ENCODE measurements at regions not wholly inside any gene's neighbourhood (a gene's known extent, or its start where the extent isn't known, plus 50 kb on each side); places are given as distances from the start of the nearest gene placed in this dataset.

DNA sequence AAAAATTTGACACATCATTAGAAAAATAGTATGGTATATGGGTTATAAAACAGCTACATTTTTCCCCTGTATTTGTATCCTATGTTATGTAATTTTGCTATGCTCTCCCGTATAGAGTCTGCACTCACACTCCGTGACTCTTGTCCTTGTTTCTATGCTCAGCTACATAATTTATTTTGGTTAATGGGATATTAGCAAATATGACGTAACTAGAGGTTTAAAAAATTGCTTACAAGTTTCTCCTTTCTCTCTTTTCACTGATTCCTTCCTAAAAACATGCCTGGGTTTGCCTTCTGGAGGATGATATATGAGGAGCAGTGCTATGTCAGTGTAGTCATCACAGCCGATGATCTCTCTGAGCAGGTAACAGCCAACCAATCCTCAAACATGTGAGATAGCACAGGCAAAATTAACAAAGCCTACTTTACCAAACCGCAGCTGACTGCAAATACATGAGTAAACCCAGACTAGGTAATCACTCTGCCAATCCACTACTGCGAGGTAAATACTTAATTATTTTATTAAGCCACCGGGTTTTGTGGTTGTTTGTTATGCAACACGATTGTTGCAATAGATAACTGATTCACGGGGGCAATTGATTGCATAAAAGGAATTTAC is 126.9 kb downstream of the KIF2B start:
- Histone ChIP-seq H2BK15ac (ENCODE audit: low read depth, poor library complexity, severe bottlenecking) (no peak overlapping the region), H3K18ac (ENCODE audit: low read depth in 1 of 2, low read length in 2 of 2) (no peak overlapping the region), H3K9ac (ENCODE audit: low read length) (no peak overlapping the region), H3K27me3 (ENCODE audit: control insufficient read depth in 1 of 2, insufficient read depth in 1 of 2, low read length in 2 of 2) (no peaks in the 10 kb centered on the region), H3K4me2 (ENCODE audit: low read length, poor library complexity, severe bottlenecking) (no peak overlapping the region), H3K9me3 (ENCODE audit: control insufficient read depth, low read length) (peaks cover 47% of the 10 kb centered on the region), H3K79me1 (replicated peaks; ENCODE audit: low read length, poor library complexity, severe bottlenecking) (no peaks in the 10 kb centered on the region), H3K4ac (ENCODE audit: low read depth in 1 of 2, low read length in 2 of 2) (no peak overlapping the region), H3K14ac (ENCODE audit: low read length in 2 of 2) (no peak overlapping the region), H4K91ac (ENCODE audit: low read length) (no peak overlapping the region), H2BK120ac (ENCODE audit: low read depth, low read length) (no peak overlapping the region), H3K27ac (ENCODE audit: low read length, poor library complexity, severe bottlenecking) (no peak overlapping the region), H3K36me3 (ENCODE audit: control insufficient read depth in 1 of 2, insufficient read depth in 2 of 2, low read depth in 1 of 2, low read length in 2 of 2) (no peaks in the 10 kb centered on the region), H3K4me3 (ENCODE audit: insufficient read depth in 1 of 2, low read depth in 1 of 2, low read length in 2 of 2) (no peak overlapping the region), H2AK5ac (ENCODE audit: low read length, severe bottlenecking) (no peak overlapping the region), H3K4me1 (ENCODE audit: control insufficient read depth, insufficient read depth, low read depth, low read length) (no peaks in the 10 kb centered on the region), H4K8ac (ENCODE audit: low read length) (no peak overlapping the region), H3K23ac (ENCODE audit: low read length in 2 of 2) (no peak overlapping the region), H2BK12ac (ENCODE audit: low read length in 2 of 2) (no peak overlapping the region), H2BK5ac (ENCODE audit: low read depth, low read length, poor library complexity, severe bottlenecking) (no peak overlapping the region), H2AFZ (ENCODE audit: low read depth, low read length) (no peak overlapping the region)
- DNase-seq: no peak
- WGBS: 50% methylated on average over 2 of the region's 9 CpGs

GRCh38 chr17:53950207-53950857 is 127.6 kb downstream of the KIF2B start:
- H3K4ac ChIP-seq (ENCODE audit: low read depth in 1 of 2, low read length in 2 of 2): no peak overlapping the region
- H2BK5ac ChIP-seq (ENCODE audit: low read depth, low read length, poor library complexity, severe bottlenecking): no peak overlapping the region
- H3K4me3 ChIP-seq (ENCODE audit: insufficient read depth in 1 of 2, low read depth in 1 of 2, low read length in 2 of 2): no peak overlapping the region
- no peak overlapping the region for H2BK15ac ChIP-seq (ENCODE audit: low read depth, poor library complexity, severe bottlenecking)
- H2AK5ac ChIP-seq (ENCODE audit: low read length, severe bottlenecking): no peak overlapping the region
- WGBS: 49% methylated on average over 5 of the region's 5 CpGs
- no peak overlapping the region for H3K27ac ChIP-seq (ENCODE audit: low read length, poor library complexity, severe bottlenecking)
- H3K9ac ChIP-seq (ENCODE audit: low read length): no peak overlapping the region
- no peaks in the 10 kb centered on the region for H3K4me1 ChIP-seq (ENCODE audit: control insufficient read depth, insufficient read depth, low read depth, low read length)
- no peaks in the 10 kb centered on the region for H3K36me3 ChIP-seq (ENCODE audit: control insufficient read depth in 1 of 2, insufficient read depth in 2 of 2, low read depth in 1 of 2, low read length in 2 of 2)
- H3K79me1 ChIP-seq (replicated peaks; ENCODE audit: low read length, poor library complexity, severe bottlenecking): no peaks in the 10 kb centered on the region
- H2AFZ ChIP-seq (ENCODE audit: low read depth, low read length): no peak overlapping the region
- H4K91ac ChIP-seq (ENCODE audit: low read length): no peak overlapping the region
- no peak overlapping the region for H4K8ac ChIP-seq (ENCODE audit: low read length)
- DNase-seq: no peak
- no peak overlapping the region for H3K4me2 ChIP-seq (ENCODE audit: low read length, poor library complexity, severe bottlenecking)
- peaks cover 54% of the 10 kb centered on the region for H3K9me3 ChIP-seq (ENCODE audit: control insufficient read depth, low read length)
- no peak overlapping the region for H2BK120ac ChIP-seq (ENCODE audit: low read depth, low read length)
- no peak overlapping the region for H3K23ac ChIP-seq (ENCODE audit: low read length in 2 of 2)
- H3K14ac ChIP-seq (ENCODE audit: low read length in 2 of 2): no peak overlapping the region
- no peaks in the 10 kb centered on the region for H3K27me3 ChIP-seq (ENCODE audit: control insufficient read depth in 1 of 2, insufficient read depth in 1 of 2, low read length in 2 of 2)
- no peak overlapping the region for H2BK12ac ChIP-seq (ENCODE audit: low read length in 2 of 2)
- no peak overlapping the region for H3K18ac ChIP-seq (ENCODE audit: low read depth in 1 of 2, low read length in 2 of 2)

GRCh38 chr17:53950858-53951250 is 128.1 kb downstream of the KIF2B start:
- Histone ChIP-seq H2AFZ (ENCODE audit: low read depth, low read length) (no peak overlapping the region), H3K23ac (ENCODE audit: low read length in 2 of 2) (no peak overlapping the region), H3K79me1 (replicated peaks; ENCODE audit: low read length, poor library complexity, severe bottlenecking) (no peaks in the 10 kb centered on the region), H3K4ac (ENCODE audit: low read depth in 1 of 2, low read length in 2 of 2) (no peak overlapping the region), H3K14ac (ENCODE audit: low read length in 2 of 2) (no peak overlapping the region), H4K91ac (ENCODE audit: low read length) (no peak overlapping the region), H2BK15ac (ENCODE audit: low read depth, poor library complexity, severe bottlenecking) (no peak overlapping the region), H3K27ac (ENCODE audit: low read length, poor library complexity, severe bottlenecking) (no peak overlapping the region), H3K4me2 (ENCODE audit: low read length, poor library complexity, severe bottlenecking) (no peak overlapping the region), H3K9ac (ENCODE audit: low read length) (no peak overlapping the region), H3K36me3 (ENCODE audit: control insufficient read depth in 1 of 2, insufficient read depth in 2 of 2, low read depth in 1 of 2, low read length in 2 of 2) (no peaks in the 10 kb centered on the region), H2BK5ac (ENCODE audit: low read depth, low read length, poor library complexity, severe bottlenecking) (no peak overlapping the region), H3K9me3 (ENCODE audit: control insufficient read depth, low read length) (peaks cover 57% of the 10 kb centered on the region), H4K8ac (ENCODE audit: low read length) (no peak overlapping the region), H2BK120ac (ENCODE audit: low read depth, low read length) (no peak overlapping the region), H3K18ac (ENCODE audit: low read depth in 1 of 2, low read length in 2 of 2) (no peak overlapping the region), H2BK12ac (ENCODE audit: low read length in 2 of 2) (no peak overlapping the region), H2AK5ac (ENCODE audit: low read length, severe bottlenecking) (no peak overlapping the region), H3K27me3 (ENCODE audit: control insufficient read depth in 1 of 2, insufficient read depth in 1 of 2, low read length in 2 of 2) (no peaks in the 10 kb centered on the region), H3K4me3 (ENCODE audit: insufficient read depth in 1 of 2, low read depth in 1 of 2, low read length in 2 of 2) (no peak overlapping the region), H3K4me1 (ENCODE audit: control insufficient read depth, insufficient read depth, low read depth, low read length) (no peaks in the 10 kb centered on the region)
- no peak for DNase-seq

GRCh38 chr17:53971361-53971760 is 148.6 kb downstream of the KIF2B start:
- WGBS: 0% methylated on average over 1 of the region's 1 CpG
- Histone ChIP-seq H3K4me3 (ENCODE audit: insufficient read depth in 1 of 2, low read depth in 1 of 2, low read length in 2 of 2) (no peak overlapping the region), H2BK5ac (ENCODE audit: low read depth, low read length, poor library complexity, severe bottlenecking) (no peak overlapping the region)

More at GRCh38 chr17:53971361-53971760, 148.6 kb downstream of the KIF2B start:
- no peak overlapping the region for H2BK120ac ChIP-seq (ENCODE audit: low read depth, low read length)
- no peak overlapping the region for H3K14ac ChIP-seq (ENCODE audit: low read length in 2 of 2)
- no peak overlapping the region for H3K4me2 ChIP-seq (ENCODE audit: low read length, poor library complexity, severe bottlenecking)
- H4K91ac ChIP-seq (ENCODE audit: low read length): no peak overlapping the region
- no peak overlapping the region for H2AFZ ChIP-seq (ENCODE audit: low read depth, low read length)
- H4K8ac ChIP-seq (ENCODE audit: low read length): no peak overlapping the region
- H2AK5ac ChIP-seq (ENCODE audit: low read length, severe bottlenecking): no peak overlapping the region
- no peak overlapping the region for H2BK15ac ChIP-seq (ENCODE audit: low read depth, poor library complexity, severe bottlenecking)
- no peaks in the 10 kb centered on the region for H3K79me1 ChIP-seq (replicated peaks; ENCODE audit: low read length, poor library complexity, severe bottlenecking)
- H3K9ac ChIP-seq (ENCODE audit: low read length): no peak overlapping the region
- no peaks in the 10 kb centered on the region for H3K4me1 ChIP-seq (ENCODE audit: control insufficient read depth, insufficient read depth, low read depth, low read length)
- no peak overlapping the region for H3K27ac ChIP-seq (ENCODE audit: low read length, poor library complexity, severe bottlenecking)
- no peak for DNase-seq
- H3K9me3 ChIP-seq (ENCODE audit: control insufficient read depth, low read length): peaks cover 16% of the 10 kb centered on the region
- no peak overlapping the region for H3K23ac ChIP-seq (ENCODE audit: low read length in 2 of 2)
- H3K4ac ChIP-seq (ENCODE audit: low read depth in 1 of 2, low read length in 2 of 2): no peak overlapping the region
- H3K27me3 ChIP-seq (ENCODE audit: control insufficient read depth in 1 of 2, insufficient read depth in 1 of 2, low read length in 2 of 2): no peaks in the 10 kb centered on the region
- H2BK12ac ChIP-seq (ENCODE audit: low read length in 2 of 2): no peak overlapping the region
- no peak overlapping the region for H3K18ac ChIP-seq (ENCODE audit: low read depth in 1 of 2, low read length in 2 of 2)
- H3K36me3 ChIP-seq (ENCODE audit: control insufficient read depth in 1 of 2, insufficient read depth in 2 of 2, low read depth in 1 of 2, low read length in 2 of 2): no peaks in the 10 kb centered on the region
